Adrenal gland (tissue), 9 donors: ENCODE measurements at regions not wholly inside any gene's neighbourhood (a gene's known extent, or its start where the extent isn't known, plus 50 kb on each side); places are given as distances from the start of the nearest gene placed in this dataset.

ENCODE experiments used
- DNase-seq, 7 donors: peaks; one replicate each; pipeline ENCODE4 v3.0.0-alpha.2; 2019 to 2020
- H3K27ac ChIP-seq, 5 donors: fragments of 200-600 bp; sonication (generic) in 4 of 5; 1 replicate in 3 of 5; 2 replicates in 2 of 5; pipeline versions ENCODE4 v1.5.1 to v1.8.0; 2016 to 2020; ENCODE audit warnings: mild to moderate bottlenecking in 1 of 5
- H3K27me3 ChIP-seq: fragments of 200-600 bp; 2 replicates; pipeline ENCODE4 v1.8.0; 2021
- H3K36me3 ChIP-seq, 2 donors: fragments of 200-600 bp; replicated peaks in 1 of 2; 1 replicate in 1 of 2; 2 replicates in 1 of 2; pipeline versions ENCODE4 v1.5.1 to v1.8.0; 2018 to 2022
- H3K4me1 ChIP-seq, 2 donors: fragments of 200-600 bp; replicated peaks in 1 of 2; 1 replicate in 1 of 2; 2 replicates in 1 of 2; pipeline versions ENCODE4 v1.5.1 to v1.8.0; 2018 to 2021
- H3K4me3 ChIP-seq, 4 donors: fragments of 200-600 bp; sonication (generic) in 3 of 4; one replicate each; pipeline ENCODE4 v1.5.1; 2016 to 2018
- H3K9me3 ChIP-seq, 3 donors: fragments of 200-600 bp; sonication (generic) in 1 of 3; replicated peaks in 1 of 3; 1 replicate in 2 of 3; 2 replicates in 1 of 3; pipeline versions ENCODE4 v1.5.1 to v1.8.0; 2016 to 2021
- CTCF ChIP-seq, 6 experiments: fragments of 450-650 bp in 4 of 6; fragments of 200-600 bp in 2 of 6; sonication (generic) in 1 of 6; IDR thresholded peaks; 1 replicate in 5 of 6; 2 replicates in 1 of 6; pipeline versions ENCODE4 v1.5.1 to v1.8.0; 2016 to 2021; ENCODE audit warnings: antibody characterized with exemption in 6 of 6, mild to moderate bottlenecking in 2 of 6, moderate library complexity in 1 of 6
- POLR2A ChIP-seq, 2 donors: fragments of 450-650 bp; IDR thresholded peaks; one replicate each; pipeline ENCODE4 v1.6.1; 2017; ENCODE audit warnings: antibody characterized with exemption in 2 of 2, mild to moderate bottlenecking in 2 of 2, moderate library complexity in 1 of 2
- WGBS, 4 donors: extraction: QIAGEN DNeasy Blood & Tissue Kit in 2 of 4; methylation state at CpG; one replicate each; pipeline versions ENCODE4 v1.1.5 to v1.1.7; 2013 to 2017; 5-methylcytosine and 5-hydroxymethylcytosine counted together
- intact Hi-C, 2 donors: fragments of 100-400 bp; cut with DNase I; formaldehyde crosslinking; loops; one replicate each; pipeline versions ENCODE4 v1.14.1 to v1.15.0; 2022 to 2023
- donor health status: healthy with polysubstance abuse.
- donor health status: Bipolar disorder and iron deficiency.
- donor health status: DM: yes; HTN: yes; CAD: no.
- donor health status: DM: no; HTN: no; CAD: no.
- donor health status: DM: no; HTN: no; CAD: no.

GRCh38 chr16:9271841-9272240 is 180.4 kb downstream of the HAPSTR1 start:
- Histone ChIP-seq H3K4me3 (no peak overlapping the region), H3K27me3 (peaks cover 5% of the 10 kb centered on the region), H3K9me3 (no peaks in the 10 kb centered on the region), H3K27ac (no peak overlapping the region), H3K36me3 (no peaks in the 10 kb centered on the region), H3K4me1 (no peaks in the 10 kb centered on the region)
- 57 to 74% (median 64%) methylated on average over 3 of the region's 3 CpGs for WGBS, 4 donors
- no peak for DNase-seq
- no peak for TF ChIP-seq POLR2A (IDR thresholded peaks at IDR 0.05)
- intact Hi-C loops, result no loop called here

GRCh38 chr16:9275377-9275776 is 183.9 kb downstream of the HAPSTR1 start:
- H3K27ac ChIP-seq, result no peak overlapping the region
- TF ChIP-seq POLR2A (IDR thresholded peaks at IDR 0.05) (no peak), CTCF (IDR thresholded peaks at IDR 0.05) (no peak)
- no peaks in the 10 kb centered on the region for H3K36me3 ChIP-seq
- WGBS, 4 donors, result 60 to 71% (median 67%) methylated on average over 6 to 7 of the region's 7 CpGs
- intact Hi-C loops, result no loop called here
- H3K4me3 ChIP-seq, result no peak overlapping the region
- no peaks in the 10 kb centered on the region for H3K9me3 ChIP-seq
- no peak for DNase-seq
- no peaks in the 10 kb centered on the region for H3K4me1 ChIP-seq
- H3K27me3 ChIP-seq, result peaks cover 5% of the 10 kb centered on the region

- WGBS, 4 donors, result 47 to 55% (median 51%) methylated on average over 4 of the region's 4 CpGs
- Histone ChIP-seq H3K36me3 (no peaks in the 10 kb centered on the region), H3K27ac (no peak overlapping the region), H3K9me3 (no peaks in the 10 kb centered on the region), H3K27me3 (peaks cover 5% of the 10 kb centered on the region), H3K4me1 (no peaks in the 10 kb centered on the region), H3K4me3 (no peak overlapping the region)
- no peak for TF ChIP-seq CTCF (IDR thresholded peaks at IDR 0.05)
- TF ChIP-seq POLR2A (IDR thresholded peaks at IDR 0.05), result no peak
- DNase-seq, result no peak
- intact Hi-C loops, result no loop called here
Measured at GRCh38 chr16:9275816-9276354, 184.4 kb downstream of the HAPSTR1 start.

GRCh38 chr16:9279291-9280068 is 188.0 kb downstream of the HAPSTR1 start:
- peaks cover 5% of the 10 kb centered on the region for H3K27me3 ChIP-seq
- no peaks in the 10 kb centered on the region for H3K4me1 ChIP-seq
- WGBS, 4 donors, result 59 to 66% (median 62%) methylated on average over 5 of the region's 5 CpGs
- H3K36me3 ChIP-seq, result no peaks in the 10 kb centered on the region
- no peaks in the 10 kb centered on the region for H3K9me3 ChIP-seq
- TF ChIP-seq POLR2A (IDR thresholded peaks at IDR 0.05) (no peak), CTCF (IDR thresholded peaks at IDR 0.05) (no peak)
- intact Hi-C loops, result no loop called here
- H3K27ac ChIP-seq, result no peak overlapping the region
- H3K4me3 ChIP-seq, result no peak overlapping the region
- no peak for DNase-seq

- H3K36me3 ChIP-seq, result no peaks in the 10 kb centered on the region
- peaks cover 5% of the 10 kb centered on the region for H3K27me3 ChIP-seq
- DNase-seq, result no peak
- no peak overlapping the region for H3K4me3 ChIP-seq
- H3K27ac ChIP-seq, result no peak overlapping the region
- H3K9me3 ChIP-seq, result no peaks in the 10 kb centered on the region
- WGBS, 4 donors, result 76 to 84% (median 79%) methylated on average over 3 of the region's 3 CpGs
- TF ChIP-seq POLR2A (IDR thresholded peaks at IDR 0.05), result no peak
- TF ChIP-seq CTCF (IDR thresholded peaks at IDR 0.05), result no peak
- intact Hi-C loops, result no loop called here
- H3K4me1 ChIP-seq, result no peaks in the 10 kb centered on the region
Measured at GRCh38 chr16:9280069-9280466, 188.6 kb downstream of the HAPSTR1 start.
